Lung (tissue), 11 donors: ENCODE measurements at regions not wholly inside any gene's neighbourhood (a gene's known extent, or its start where the extent isn't known, plus 50 kb on each side); places are given as distances from the start of the nearest gene placed in this dataset.

Experiments
- ATAC-seq: fragments of 200-7000 bp; cut with Tn5 transposase; one replicate; pipeline ENCODE4 v1.9.1; 2020; ENCODE audit warnings: moderate number of reproducible peaks; ENCODE audit not compliant: insufficient read depth, low FRiP score
- DNase-seq, 3 donors: peaks; one replicate each; pipeline ENCODE4 v3.0.0-alpha.2; 2013 to 2017
- H3K27ac ChIP-seq, 2 donors: one replicate each; pipeline ENCODE4 v1.5.1; 2013; ENCODE audit warnings: mild to moderate bottlenecking in 2 of 2, moderate library complexity in 2 of 2, control low read depth in 1 of 2, inconsistent platforms in 1 of 2, low read depth in 1 of 2, low read length in 1 of 2
- H3K27me3 ChIP-seq, 3 donors: one replicate each; pipeline ENCODE4 v1.5.1; 2013; ENCODE audit warnings: low read length in 2 of 3; ENCODE audit not compliant: control insufficient read depth in 3 of 3, insufficient read depth in 3 of 3
- H3K36me3 ChIP-seq, 4 donors: one replicate each; pipeline ENCODE4 v1.5.1; 2013; ENCODE audit warnings: low read length in 4 of 4, mild to moderate bottlenecking in 1 of 4, moderate library complexity in 1 of 4; ENCODE audit not compliant: control insufficient read depth in 4 of 4, insufficient read depth in 4 of 4
- H3K4me1 ChIP-seq, 5 donors: one replicate each; pipeline ENCODE4 v1.5.1; 2013; ENCODE audit warnings: low read length in 5 of 5, mild to moderate bottlenecking in 2 of 5, moderate library complexity in 1 of 5; ENCODE audit not compliant: control insufficient read depth in 5 of 5, insufficient read depth in 5 of 5
- H3K4me3 ChIP-seq: one replicate; pipeline ENCODE4 v1.5.1; 2013; ENCODE audit warnings: mild to moderate bottlenecking, control low read depth, moderate library complexity
- H3K9ac ChIP-seq, 2 donors: one replicate each; pipeline ENCODE4 v1.5.1; 2013; ENCODE audit warnings: low read length in 2 of 2, control low read depth in 1 of 2; ENCODE audit not compliant: insufficient read depth in 1 of 2
- H3K9me3 ChIP-seq, 4 donors: one replicate each; pipeline ENCODE4 v1.5.1; 2013; ENCODE audit warnings: low read length in 3 of 4, mild to moderate bottlenecking in 1 of 4, moderate library complexity in 1 of 4; ENCODE audit not compliant: control insufficient read depth in 4 of 4, insufficient read depth in 3 of 4
- CTCF ChIP-seq: IDR thresholded peaks from 2 replicates; pipeline ENCODE4 v1.5.1; 2012; ENCODE audit warnings: mild to moderate bottlenecking; ENCODE audit errors: control extremely low read depth, extremely low read depth
- WGBS, 2 donors: extraction: QIAGEN DNeasy Blood & Tissue Kit; methylation state at CpG; one replicate each; pipeline ENCODE4 v1.1.7; 2013; 5-methylcytosine and 5-hydroxymethylcytosine counted together
- donor health status: control.
- donor health status: control.
- donor health status: Bipolar disorder and iron deficiency.
- donor health status: healthy.
- donor health status: DM: yes; HTN: yes; CAD: no.

- WGBS, 2 donors: 90 to 91% methylated on average over 5 of the region's 5 CpGs
- Histone ChIP-seq H3K9me3 (no peaks in the 10 kb centered on the region), H3K4me3 (no peak overlapping the region), H3K27me3 (no peaks in the 10 kb centered on the region), H3K9ac (no peak overlapping the region), H3K27ac (no peak overlapping the region), H3K4me1 (peaks cover 2 to 35% (median 6%) of the 10 kb centered on the region in 5 donors), H3K36me3 (no peaks in the 10 kb centered on the region)
- ATAC-seq (no peak), DNase-seq (no peak)
- no peak for TF ChIP-seq CTCF
Observed at GRCh38 chr15:36361351-36361870, 218.0 kb upstream of the CDIN1 start.

- Histone ChIP-seq H3K4me1 (peaks cover 2 to 24% (median 5%) of the 10 kb centered on the region in 5 donors), H3K27me3 (no peaks in the 10 kb centered on the region), H3K9ac (no peak overlapping the region), H3K36me3 (no peaks in the 10 kb centered on the region), H3K4me3 (no peak overlapping the region), H3K9me3 (no peaks in the 10 kb centered on the region), H3K27ac (no peak overlapping the region)
- no peak for TF ChIP-seq CTCF
- ATAC-seq (no peak), DNase-seq (peak in 2 of 3 donors; percentile 11 to 47)
- WGBS, 2 donors: 84 to 86% methylated on average over 7 of the region's 7 CpGs
Observed at GRCh38 chr15:36362509-36362915, 216.9 kb upstream of the CDIN1 start.

- no peaks in the 10 kb centered on the region for H3K27me3 ChIP-seq
- no peak overlapping the region for H3K9ac ChIP-seq
- TF ChIP-seq CTCF: no peak
- DNase-seq (peak in 2 of 3 donors; percentile 22 to 36), ATAC-seq (no peak)
- H3K9me3 ChIP-seq: no peaks in the 10 kb centered on the region
- no peak overlapping the region for H3K27ac ChIP-seq
- peaks cover 0 to 16% (median 0%) of the 10 kb centered on the region in 5 donors for H3K4me1 ChIP-seq
- no peak overlapping the region for H3K4me3 ChIP-seq
- 62 to 79% methylated on average over 4 of the region's 4 CpGs for WGBS, 2 donors
- H3K36me3 ChIP-seq: no peaks in the 10 kb centered on the region
Observed at GRCh38 chr15:36363335-36363734, 216.1 kb upstream of the CDIN1 start.

- Histone ChIP-seq H3K27me3 (no peaks in the 10 kb centered on the region), H3K9ac (no peak overlapping the region), H3K36me3 (no peaks in the 10 kb centered on the region), H3K27ac (no peak overlapping the region), H3K4me3 (no peak overlapping the region), H3K9me3 (no peaks in the 10 kb centered on the region), H3K4me1 (peaks cover 0 to 10% (median 0%) of the 10 kb centered on the region in 5 donors)
- no peak for TF ChIP-seq CTCF
- WGBS, 2 donors: 86 to 89% methylated on average over 3 of the region's 3 CpGs
- DNase-seq: no peak
- ATAC-seq: no peak
Observed at GRCh38 chr15:36364377-36364776, 215.0 kb upstream of the CDIN1 start.
